ENCODE measurements at regions not wholly inside any gene's neighbourhood (a gene's known extent, or its start where the extent isn't known, plus 50 kb on each side); places are given as distances from the start of the nearest gene placed in this dataset.

- TF ChIP-seq CTCF (IDR thresholded peaks at IDR 0.05; ENCODE audit: poor library complexity), result peak; percentile 86
- TF ChIP-seq EZH2 (IDR thresholded peaks at IDR 0.05; ENCODE audit: borderline replicate concordance), result no peak
These were observed 204.8 kb downstream of the TFCP2L1 start for GRCh38 chr2:121080013-121080772.
